ENCODE measurements at regions not wholly inside any gene's neighbourhood (a gene's known extent, or its start where the extent isn't known, plus 50 kb on each side); places are given as distances from the start of the nearest gene placed in this dataset.
"Not testable (repeated sequence)": the region's sequence is repeated elsewhere in the genome, so short reads cannot be mapped to it uniquely, and the experiment has no call there.

DNA sequence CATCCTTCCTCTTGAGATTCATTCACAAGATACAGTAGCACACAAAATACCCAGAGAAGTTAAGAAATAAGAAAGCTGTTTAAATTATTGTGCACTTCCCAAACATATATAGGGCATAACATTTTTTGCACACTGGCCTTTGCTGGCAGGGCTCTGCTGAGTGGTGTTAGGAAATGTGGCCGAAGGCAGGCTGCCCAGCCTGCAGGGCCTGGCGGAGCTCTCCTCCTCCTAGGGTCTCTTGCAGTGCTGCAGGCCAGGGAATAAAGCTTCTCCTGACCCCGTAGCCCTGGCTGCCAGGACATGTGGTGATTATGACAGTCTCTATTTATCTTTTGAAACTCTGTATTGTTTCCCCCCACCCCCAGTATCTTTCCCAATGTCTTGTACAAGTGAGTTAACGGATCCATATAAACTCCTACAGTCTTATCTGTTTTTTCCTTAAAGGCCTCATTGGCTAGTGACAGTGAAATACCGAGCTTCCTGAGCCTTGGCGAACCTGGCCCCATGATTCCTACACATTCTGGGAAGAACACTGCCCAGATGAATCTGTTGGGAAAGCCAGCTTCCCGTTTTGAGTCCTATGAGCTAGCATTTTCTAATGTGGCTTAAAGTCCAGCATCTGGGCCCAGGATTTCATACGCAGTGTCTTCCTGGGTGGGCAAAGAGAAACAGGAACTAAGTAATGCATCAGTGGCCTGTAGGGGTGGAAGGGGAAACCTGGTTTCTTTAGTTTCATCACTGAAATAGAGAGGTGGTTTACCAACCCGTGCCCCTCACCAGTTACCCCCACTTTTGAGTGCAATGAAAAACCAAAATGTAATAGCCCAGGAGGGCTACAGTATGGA lies 310.3 kb downstream of the BCL2L11 start:
- DNase-seq: not testable (repeated sequence)

- DNase-seq: not testable (repeated sequence)
Observed at GRCh38 chr2:111432423-111432822, 311.7 kb downstream of the BCL2L11 start.

GRCh38 chr2:111432916-111433499 lies 312.3 kb downstream of the BCL2L11 start:
- DNase-seq: not testable (repeated sequence)

- not testable (repeated sequence) for DNase-seq
Observed at GRCh38 chr2:111433892-111434607, 313.3 kb downstream of the BCL2L11 start.

DNA sequence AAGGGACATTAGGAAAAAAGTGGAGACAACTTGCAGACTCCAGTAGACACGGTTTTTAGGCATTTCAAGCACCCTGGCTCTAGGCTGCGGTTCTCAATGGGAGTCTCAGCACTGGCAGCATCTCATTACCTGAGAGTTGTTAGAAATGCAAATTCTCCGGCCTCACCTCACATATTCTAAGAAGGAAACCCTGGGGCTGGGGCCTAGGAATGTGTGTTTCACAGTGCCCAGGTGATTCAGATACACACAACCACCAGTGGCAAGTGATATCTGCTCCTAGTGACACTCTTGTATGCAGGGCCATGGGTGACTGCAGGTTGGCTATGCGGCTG lies 313.9 kb downstream of the BCL2L11 start:
- not testable (repeated sequence) for DNase-seq

- not testable (repeated sequence) for DNase-seq
Observed at GRCh38 chr2:111435553-111436310, 315.0 kb downstream of the BCL2L11 start.

GRCh38 chr2:111436411-111436810 lies 315.7 kb downstream of the BCL2L11 start:
- not testable (repeated sequence) for DNase-seq

- not testable (repeated sequence) for DNase-seq
Observed at GRCh38 chr2:111437288-111437990, 316.7 kb downstream of the BCL2L11 start.

- not testable (repeated sequence) for DNase-seq
Observed at GRCh38 chr2:111438161-111438560, 317.4 kb downstream of the BCL2L11 start.

- not testable (repeated sequence) for DNase-seq
Observed at GRCh38 chr2:111439237-111439636, 318.5 kb downstream of the BCL2L11 start.

DNA sequence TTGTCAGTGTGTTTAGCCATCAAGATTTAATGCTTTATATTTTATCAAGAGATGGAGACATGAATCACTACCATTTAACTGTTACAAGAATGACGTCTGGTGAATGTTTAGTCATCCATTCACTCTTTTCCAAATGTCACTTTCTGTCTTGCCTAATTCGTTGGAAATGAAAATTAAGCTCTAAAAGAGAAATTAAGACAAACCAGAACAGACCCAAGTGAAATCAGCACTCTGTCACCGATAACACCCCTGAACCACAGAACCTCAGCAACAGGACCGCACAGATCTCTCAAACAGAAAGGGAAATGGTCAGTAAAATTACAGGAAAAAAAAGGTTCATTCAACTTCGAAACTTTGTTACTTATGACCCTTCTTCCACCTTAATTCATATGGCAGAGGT lies 320.9 kb downstream of the BCL2L11 start:
- DNase-seq: not testable (repeated sequence)

DNA sequence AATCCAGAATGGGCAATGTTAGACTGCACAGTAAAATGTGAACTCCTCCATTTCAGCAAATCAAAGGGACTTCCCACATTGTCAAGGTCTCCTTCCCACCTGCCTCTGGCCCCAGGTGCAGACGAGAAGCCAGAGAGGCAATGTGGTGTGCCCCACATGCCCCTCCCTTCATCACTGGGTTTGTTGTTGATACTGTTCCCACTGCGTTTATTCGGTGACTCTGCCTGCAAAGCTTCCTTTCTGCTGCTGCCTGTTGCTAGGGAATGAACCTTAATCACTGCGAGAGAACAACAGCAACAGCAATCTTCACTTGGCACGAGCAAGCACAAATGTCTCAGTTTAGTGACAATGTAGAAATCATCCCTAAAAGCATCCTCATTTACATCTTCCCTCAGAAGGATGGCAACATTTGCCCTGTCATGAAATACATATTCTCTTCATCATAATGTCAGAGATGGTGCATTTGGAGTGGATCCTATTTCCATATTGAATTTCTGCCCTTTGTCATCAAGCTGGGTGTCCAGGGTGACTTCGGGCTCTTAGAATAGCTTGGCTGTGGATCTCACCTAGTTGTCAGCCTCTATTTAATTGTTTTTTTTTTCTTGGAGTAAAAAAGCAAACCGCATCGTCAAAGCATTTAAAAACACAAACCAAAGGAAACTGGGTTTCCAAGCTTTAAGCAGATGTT lies 322.2 kb downstream of the BCL2L11 start:
- DNase-seq: not testable (repeated sequence)

- DNase-seq: not testable (repeated sequence)
Observed at GRCh38 chr2:111444516-111444915, 323.8 kb downstream of the BCL2L11 start.

- not testable (repeated sequence) for DNase-seq
Observed at GRCh38 chr2:111445191-111445929, 324.6 kb downstream of the BCL2L11 start.

DNA sequence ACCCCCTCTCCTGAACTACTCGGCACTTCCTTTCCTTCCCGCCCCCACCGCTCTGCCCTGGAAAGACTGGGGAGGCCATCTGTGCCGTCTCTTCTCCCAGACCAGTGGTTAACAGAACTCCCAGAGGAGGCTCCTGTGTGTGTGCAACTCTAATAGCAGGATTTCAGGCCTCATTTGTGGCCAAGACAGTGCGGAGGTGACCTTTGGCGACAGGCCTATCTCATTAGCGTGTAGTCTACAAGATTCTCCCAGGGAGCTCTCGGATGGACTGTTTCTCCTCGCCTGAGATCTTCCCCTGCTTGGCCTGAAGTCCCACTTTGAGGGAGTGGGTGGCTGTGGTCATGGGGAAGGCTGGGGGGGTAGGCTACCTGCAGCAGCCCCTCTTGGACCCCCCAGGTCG lies 325.2 kb downstream of the BCL2L11 start:
- not testable (repeated sequence) for DNase-seq

DNA sequence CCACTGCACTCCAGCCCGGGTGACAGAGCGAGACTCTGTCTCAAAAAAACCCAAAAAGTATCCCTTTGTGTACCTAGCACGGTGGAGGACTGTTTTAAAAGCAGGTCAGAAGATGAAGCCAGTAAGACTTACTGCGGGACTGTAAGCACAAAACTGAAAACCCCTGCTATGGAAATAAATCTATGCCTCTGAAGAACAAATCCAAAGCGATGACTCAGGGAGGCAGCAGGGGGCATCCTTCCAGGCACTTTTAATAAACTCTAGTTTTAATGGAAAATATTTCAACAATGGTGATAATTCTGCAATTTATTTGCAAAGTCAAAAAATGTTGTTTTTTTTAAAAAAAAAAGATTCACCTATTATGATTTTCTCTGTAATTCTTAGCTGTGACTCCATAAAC lies 326.8 kb downstream of the BCL2L11 start:
- DNase-seq: not testable (repeated sequence)

DNA sequence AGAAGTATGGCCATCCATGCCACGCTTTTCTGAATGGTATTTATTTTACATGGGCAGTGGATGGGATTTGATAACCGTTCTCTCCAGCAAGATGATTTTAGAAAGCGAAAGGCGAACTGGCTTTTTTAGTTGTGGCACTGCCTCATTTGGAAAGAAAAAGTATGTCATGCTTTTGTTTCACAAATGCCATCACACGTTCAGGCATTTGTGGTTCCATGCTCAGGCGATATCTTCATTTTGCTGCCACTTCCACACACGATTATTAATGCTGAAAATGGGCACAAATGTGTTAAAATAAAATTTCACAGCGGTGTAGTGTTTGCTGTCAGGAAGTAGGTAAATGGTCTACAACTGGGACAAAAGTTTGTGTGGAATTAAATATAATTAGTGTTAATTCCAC lies 328.1 kb downstream of the BCL2L11 start:
- not testable (repeated sequence) for DNase-seq

DNA sequence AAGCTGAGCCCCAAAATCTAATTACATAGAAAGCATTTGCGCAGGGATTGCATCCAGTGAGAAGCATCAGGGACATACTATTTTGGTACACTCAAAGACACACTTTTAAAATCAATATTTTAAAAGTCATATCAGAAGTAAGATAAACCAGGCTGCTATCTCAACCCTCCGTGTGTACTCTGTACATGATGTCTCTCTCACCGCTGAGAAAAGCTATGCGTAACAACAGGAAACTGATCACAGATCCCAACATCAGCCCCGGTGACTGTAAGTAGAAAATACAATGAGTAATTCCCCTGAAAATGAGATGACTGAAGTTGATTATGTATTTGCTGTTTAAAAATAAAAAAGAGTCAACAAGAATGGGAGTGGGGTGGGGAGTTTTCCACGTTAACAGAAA lies 329.8 kb downstream of the BCL2L11 start:
- not testable (repeated sequence) for DNase-seq

- DNase-seq: not testable (repeated sequence)
Observed at GRCh38 chr2:111451692-111452199, 331.0 kb downstream of the BCL2L11 start.

- DNase-seq: not testable (repeated sequence)
Observed at GRCh38 chr2:111452208-111452607, 331.5 kb downstream of the BCL2L11 start.

DNA sequence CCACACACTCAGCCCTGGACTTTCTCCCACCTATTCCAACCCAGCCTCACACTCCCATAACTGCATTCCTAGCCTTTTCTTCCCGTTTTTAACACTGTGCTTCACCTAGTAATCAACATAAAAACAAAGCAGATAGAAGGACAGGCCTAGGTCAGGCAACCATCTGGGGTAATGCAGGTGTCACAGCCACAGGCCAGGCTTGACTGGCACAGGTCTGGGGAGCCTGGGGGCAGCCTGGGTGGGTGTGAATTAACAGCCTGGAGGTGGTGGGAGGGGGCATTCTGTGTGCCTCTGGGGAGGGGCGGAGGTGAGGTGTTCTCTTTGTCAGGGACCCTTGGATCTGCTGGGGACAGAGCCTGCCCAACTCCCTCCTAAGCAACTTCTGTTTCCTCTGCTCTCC lies 332.6 kb downstream of the BCL2L11 start:
- not testable (repeated sequence) for DNase-seq

Data from NCI-H187 treated with DMSO at 0.1 percent for 48 hours (cell line).